ENCODE measurements at regions not wholly inside any gene's neighbourhood (a gene's known extent, or its start where the extent isn't known, plus 50 kb on each side); places are given as distances from the start of the nearest gene placed in this dataset.

DNA sequence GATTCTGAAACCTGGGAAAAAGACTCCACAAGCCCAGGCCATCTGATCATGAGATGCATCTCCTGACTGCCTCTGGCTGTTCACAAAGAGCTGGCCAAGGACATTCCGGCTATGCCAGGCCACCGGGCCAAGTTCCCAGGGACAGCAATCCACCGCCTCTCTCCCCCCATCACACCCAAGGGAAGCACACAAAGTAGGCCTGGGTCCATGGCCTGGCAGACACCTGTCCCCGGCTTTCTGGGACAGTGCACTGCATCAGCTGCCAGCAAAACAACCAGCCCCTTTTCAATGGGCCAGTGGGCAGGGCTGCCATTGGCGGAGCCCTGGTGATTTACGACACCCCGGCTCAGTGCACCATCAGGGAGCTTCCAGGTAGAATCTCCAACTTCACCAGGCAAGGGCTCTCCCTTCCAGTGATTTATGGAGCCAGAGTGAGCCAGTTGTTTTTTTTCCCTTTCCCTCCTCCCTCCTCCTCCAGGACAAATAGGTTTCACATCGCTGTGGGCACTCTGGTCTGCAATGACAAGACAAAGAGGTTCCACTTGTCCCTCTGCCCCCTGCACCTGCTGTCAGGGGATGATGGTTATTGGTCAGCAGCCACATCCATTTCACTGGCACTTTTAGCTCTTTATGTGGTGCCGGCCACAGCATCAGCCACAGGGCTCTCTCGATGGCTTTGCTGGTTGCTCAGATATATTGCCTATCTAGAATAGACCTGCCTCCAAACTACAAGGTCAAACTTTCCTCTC, 149.6 kb downstream of the SLC38A6 start:
- 94% methylated on average over 9 of the region's 10 CpGs for WGBS
- TF ChIP-seq POLR2AphosphoS5 (IDR thresholded peaks at IDR 0.05): no peak
- TF ChIP-seq POLR2A (IDR thresholded peaks at IDR 0.05; ENCODE audit: low read depth): no peak
- TF ChIP-seq EP300 (IDR thresholded peaks at IDR 0.05): no peak
- TF ChIP-seq, protein P1, sequence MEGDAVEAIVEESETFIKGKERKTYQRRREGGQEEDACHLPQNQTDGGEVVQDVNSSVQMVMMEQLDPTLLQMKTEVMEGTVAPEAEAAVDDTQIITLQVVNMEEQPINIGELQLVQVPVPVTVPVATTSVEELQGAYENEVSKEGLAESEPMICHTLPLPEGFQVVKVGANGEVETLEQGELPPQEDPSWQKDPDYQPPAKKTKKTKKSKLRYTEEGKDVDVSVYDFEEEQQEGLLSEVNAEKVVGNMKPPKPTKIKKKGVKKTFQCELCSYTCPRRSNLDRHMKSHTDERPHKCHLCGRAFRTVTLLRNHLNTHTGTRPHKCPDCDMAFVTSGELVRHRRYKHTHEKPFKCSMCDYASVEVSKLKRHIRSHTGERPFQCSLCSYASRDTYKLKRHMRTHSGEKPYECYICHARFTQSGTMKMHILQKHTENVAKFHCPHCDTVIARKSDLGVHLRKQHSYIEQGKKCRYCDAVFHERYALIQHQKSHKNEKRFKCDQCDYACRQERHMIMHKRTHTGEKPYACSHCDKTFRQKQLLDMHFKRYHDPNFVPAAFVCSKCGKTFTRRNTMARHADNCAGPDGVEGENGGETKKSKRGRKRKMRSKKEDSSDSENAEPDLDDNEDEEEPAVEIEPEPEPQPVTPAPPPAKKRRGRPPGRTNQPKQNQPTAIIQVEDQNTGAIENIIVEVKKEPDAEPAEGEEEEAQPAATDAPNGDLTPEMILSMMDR (IDR thresholded peaks at IDR 0.05): no peak
- Histone ChIP-seq H3K4me1 (peaks cover 2 to 36% (median 27%) of the 10 kb centered on the region in 4 donors), H3K27me3 (no peaks in the 10 kb centered on the region), H3K36me3 (no peaks in the 10 kb centered on the region), H3K4me3 (no peak overlapping the region), H3K27ac (replicated peaks in 1 of 4) (no peak overlapping the region), H3K9me3 (no peaks in the 10 kb centered on the region)
- intact Hi-C loops (cut with DNase I): no loop called here
- no peak for DNase-seq (ENCODE audit: extremely low spot score)

DNA sequence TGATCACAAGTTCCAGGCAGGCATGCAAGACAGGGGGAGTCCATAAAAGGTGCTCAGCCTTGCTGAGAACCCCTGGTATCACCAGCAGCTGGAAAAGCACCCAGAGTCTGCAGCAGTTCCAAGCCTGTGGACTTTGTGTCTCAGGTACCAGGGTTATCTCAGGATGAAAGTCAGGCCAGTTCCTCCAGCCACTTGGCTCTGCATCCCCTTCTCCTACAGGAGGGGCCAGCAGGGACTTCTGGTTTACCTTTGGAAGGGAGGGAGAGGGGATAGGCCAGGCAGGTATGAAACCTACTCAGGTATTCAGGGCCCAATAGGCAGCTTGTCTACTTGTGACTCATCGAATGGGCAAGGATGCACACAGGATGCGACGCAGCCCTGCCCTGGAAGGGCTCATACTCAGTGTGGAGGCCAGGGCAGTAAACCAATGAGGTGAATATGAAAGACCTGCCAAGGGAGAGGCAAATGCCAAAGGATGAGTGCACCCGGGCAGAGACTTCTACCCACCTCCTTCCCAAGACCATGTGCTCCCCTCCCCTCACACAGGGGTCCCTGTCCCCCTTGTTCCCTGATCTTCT, 148.2 kb downstream of the SLC38A6 start:
- no peaks in the 10 kb centered on the region for H3K27me3 ChIP-seq
- WGBS: 93% methylated on average over 4 of the region's 4 CpGs
- H3K27ac ChIP-seq (replicated peaks in 1 of 4): no peak overlapping the region
- no peak overlapping the region for H3K4me3 ChIP-seq
- H3K36me3 ChIP-seq: no peaks in the 10 kb centered on the region
- no peak for DNase-seq (ENCODE audit: extremely low spot score)
- H3K4me1 ChIP-seq: peaks cover 5 to 50% (median 42%) of the 10 kb centered on the region in 4 donors
- no peaks in the 10 kb centered on the region for H3K9me3 ChIP-seq
- no peak for TF ChIP-seq POLR2A (IDR thresholded peaks at IDR 0.05; ENCODE audit: low read depth)
- TF ChIP-seq, protein P1 (IDR thresholded peaks at IDR 0.05): no peak
- intact Hi-C loops (cut with DNase I): no loop called here

DNA sequence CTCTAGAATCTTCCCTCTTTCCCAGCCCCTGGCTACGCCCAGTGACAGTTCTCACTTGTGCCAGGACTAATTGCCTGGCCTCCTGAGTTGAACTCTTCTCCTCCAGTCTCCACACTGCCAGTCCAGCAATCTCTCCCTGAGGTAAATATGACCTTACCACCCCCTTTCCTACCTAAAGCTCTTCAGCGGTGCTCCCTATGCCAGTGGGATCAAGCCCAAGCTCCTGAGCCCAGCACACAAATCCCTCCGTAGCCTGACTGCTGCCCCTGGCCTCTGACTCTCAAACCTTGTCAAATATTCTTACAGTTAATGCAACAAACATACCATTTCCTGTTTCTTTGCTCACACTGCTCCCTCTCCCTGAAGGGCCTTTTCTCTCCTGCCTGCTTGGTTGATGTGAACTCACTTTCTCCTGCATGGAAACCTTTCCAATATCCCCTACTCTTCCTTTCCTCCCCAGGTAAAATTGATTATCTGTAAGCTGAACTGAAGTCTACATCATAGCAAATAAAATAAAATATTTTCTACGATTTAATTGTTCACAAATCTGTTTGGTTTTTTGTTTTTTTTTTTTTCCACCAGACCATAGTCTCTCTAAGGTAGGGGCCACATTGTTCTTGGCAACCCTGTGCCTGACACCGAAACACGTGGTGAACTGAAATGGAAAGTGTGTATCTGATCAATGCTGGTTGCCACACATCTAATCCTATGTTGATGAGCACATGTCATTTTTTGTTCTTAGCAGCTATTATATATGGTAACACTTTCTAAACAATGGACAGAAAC, 147.5 kb downstream of the SLC38A6 start:
- no peaks in the 10 kb centered on the region for H3K9me3 ChIP-seq
- no peak for TF ChIP-seq POLR2A (IDR thresholded peaks at IDR 0.05; ENCODE audit: low read depth)
- TF ChIP-seq, protein P1 (IDR thresholded peaks at IDR 0.05): no peak
- no peak for TF ChIP-seq EP300 (IDR thresholded peaks at IDR 0.05)
- TF ChIP-seq POLR2AphosphoS5 (IDR thresholded peaks at IDR 0.05): no peak
- no peak for DNase-seq (ENCODE audit: extremely low spot score)
- 75% methylated on average over 6 of the region's 6 CpGs for WGBS
- intact Hi-C loops (cut with DNase I): no loop called here
- H3K4me1 ChIP-seq: peaks cover 5 to 56% (median 45%) of the 10 kb centered on the region in 4 donors
- H3K36me3 ChIP-seq: no peaks in the 10 kb centered on the region
- H3K27me3 ChIP-seq: no peaks in the 10 kb centered on the region
- peak overlapping the region in 1 of 4 donors; percentile 72 for H3K27ac ChIP-seq (replicated peaks in 1 of 4)
- no peak overlapping the region for H3K4me3 ChIP-seq

DNA sequence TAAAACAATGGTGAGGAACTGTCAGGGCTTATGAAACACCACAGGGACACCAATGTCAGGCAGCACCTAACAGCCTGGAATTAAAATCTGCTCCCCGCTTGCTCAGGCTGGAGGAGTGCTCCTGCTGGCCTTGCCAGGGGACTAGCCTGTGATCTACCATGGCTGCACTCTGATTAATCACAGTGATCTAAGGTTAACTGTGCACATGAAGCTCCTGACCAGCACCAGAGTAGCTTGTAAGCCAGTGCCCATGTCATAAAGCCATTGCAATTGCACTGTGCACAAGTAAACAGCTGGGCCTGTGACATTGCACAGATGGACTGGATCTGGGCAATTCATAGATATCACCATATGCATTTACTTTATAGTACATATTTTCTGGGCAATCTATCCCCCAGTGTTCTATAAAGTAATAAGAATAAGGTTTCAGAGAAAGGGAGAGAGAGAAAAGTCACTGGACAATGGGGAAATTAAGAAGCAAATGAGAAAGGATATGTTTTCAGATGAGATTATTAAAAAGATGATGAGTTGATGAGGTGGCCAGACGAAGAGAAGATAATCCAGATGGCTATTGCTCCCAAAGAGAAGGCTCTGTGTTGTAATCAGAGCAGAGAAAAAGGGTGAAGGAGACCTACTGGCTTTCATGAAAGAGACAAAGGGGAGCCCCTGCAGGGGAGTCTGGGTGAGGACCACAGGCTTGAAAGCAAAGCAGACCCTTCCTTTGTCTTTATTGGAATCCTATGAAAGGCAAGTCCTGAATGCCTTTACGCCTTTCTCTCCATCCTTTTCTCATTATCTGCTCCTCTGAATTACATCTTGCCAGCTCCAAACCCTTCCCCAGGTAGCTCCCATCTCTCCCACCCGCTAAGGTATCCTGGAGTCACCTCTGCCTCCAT, 145.8 kb downstream of the SLC38A6 start:
- peak overlapping the region in 3 of 4 donors; percentile 36 to 72 (median 46) for H3K27ac ChIP-seq (replicated peaks in 1 of 4)
- 92% methylated on average over 3 of the region's 4 CpGs for WGBS

More for the DNA sequence above, 145.8 kb downstream of the SLC38A6 start:
- Histone ChIP-seq H3K4me1 (peaks cover 5 to 60% (median 45%) of the 10 kb centered on the region in 4 donors), H3K36me3 (no peaks in the 10 kb centered on the region), H3K9me3 (no peaks in the 10 kb centered on the region), H3K27me3 (no peaks in the 10 kb centered on the region), H3K4me3 (no peak overlapping the region)
- no peak for DNase-seq (ENCODE audit: extremely low spot score)
- TF ChIP-seq POLR2AphosphoS5 (IDR thresholded peaks at IDR 0.05) (no peak), EP300 (IDR thresholded peaks at IDR 0.05) (no peak), POLR2A (IDR thresholded peaks at IDR 0.05; ENCODE audit: low read depth) (no peak)
- TF ChIP-seq, protein P1 (IDR thresholded peaks at IDR 0.05): no peak
- intact Hi-C loops (cut with DNase I): no loop called here
